GM12891 (cell line): ENCODE measurements at regions not wholly inside any gene's neighbourhood (a gene's known extent, or its start where the extent isn't known, plus 50 kb on each side); places are given as distances from the start of the nearest gene placed in this dataset.

Experiments used
- POLR2A ChIP-seq: IDR thresholded peaks from 2 replicates; pipeline ENCODE4 v1.6.1; 2011; ENCODE audit warnings: low read depth, low read length, control low read depth
- POLR2AphosphoS5 ChIP-seq: IDR thresholded peaks from 2 replicates; pipeline ENCODE4 v1.6.1; 2011; ENCODE audit warnings: low read depth, low read length, control low read depth

DNA sequence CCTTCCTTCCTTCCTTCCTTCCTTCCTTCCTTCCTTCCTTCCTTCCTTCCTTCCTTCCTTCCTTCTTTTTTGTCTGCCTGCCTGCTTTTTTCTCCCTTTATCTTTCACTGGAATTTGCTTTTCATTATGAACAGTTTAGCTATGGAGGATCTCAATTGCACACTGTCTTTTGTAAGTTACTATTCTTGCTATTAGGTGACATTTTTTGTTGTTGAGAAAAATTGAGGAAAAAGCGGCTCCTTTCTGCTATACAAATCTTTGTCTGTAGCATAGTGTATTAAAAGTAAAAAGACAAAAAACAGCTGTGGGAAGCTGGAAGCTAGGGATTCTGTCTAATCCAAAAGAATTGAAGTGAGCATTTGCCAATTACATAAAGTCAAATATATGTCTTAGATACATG lies 448.7 kb downstream of the DCDC2C start:
- TF ChIP-seq POLR2A (no peak), POLR2AphosphoS5 (no peak)
